ENCODE measurements at regions not wholly inside any gene's neighbourhood (a gene's known extent, or its start where the extent isn't known, plus 50 kb on each side); places are given as distances from the start of the nearest gene placed in this dataset.

DNA sequence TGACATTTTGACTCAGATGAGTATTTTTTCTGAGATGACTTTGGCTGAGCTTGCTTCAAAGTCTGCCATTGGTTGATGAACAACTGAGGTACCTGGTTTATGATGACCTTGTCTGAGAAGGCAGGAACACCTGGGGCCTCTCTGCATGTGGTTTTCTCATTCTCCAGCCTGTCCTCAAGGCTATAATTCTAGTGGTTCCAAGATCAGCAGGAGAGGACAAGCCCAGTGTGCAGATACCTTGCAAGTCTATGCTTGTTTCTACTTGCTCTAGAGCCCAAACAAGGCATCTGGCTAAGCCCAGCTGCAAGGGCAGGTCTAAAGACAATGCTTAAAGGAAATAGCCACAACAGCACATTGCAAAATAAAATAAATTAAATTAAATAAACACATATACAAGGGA is 1100.0 kb downstream of the NLGN4Y start:
- no peaks in the 10 kb centered on the region for H3K36me3 ChIP-seq (ENCODE audit: control insufficient read depth in 2 of 2, insufficient read depth in 2 of 2, low read length in 1 of 2)

DNA sequence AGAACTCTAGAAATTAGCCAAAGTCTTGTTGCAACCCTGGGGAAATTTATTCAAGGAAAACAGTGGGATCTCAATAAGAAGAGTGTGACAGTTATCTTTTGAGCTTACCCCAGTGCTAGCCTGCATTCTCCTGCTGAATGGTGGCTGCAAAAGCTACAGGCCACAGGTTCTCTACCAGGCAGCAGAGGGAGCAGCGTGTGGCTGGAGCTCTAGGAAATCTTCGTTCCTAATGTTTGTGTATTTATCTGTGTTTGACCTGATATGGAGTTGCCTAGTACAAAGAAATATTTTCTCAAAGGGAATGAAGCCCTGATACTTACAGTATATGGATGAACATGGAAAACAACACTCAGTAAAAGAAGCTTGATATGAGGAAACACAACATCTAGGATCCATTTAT is 1100.6 kb downstream of the NLGN4Y start:
- Histone ChIP-seq H3K27ac (ENCODE audit: low read depth in 1 of 2, low read length in 1 of 2) (no peak overlapping the region), H3K4me1 (ENCODE audit: control insufficient read depth in 2 of 2, insufficient read depth in 2 of 2, low read length in 2 of 2) (no peaks in the 10 kb centered on the region), H3K9me3 (ENCODE audit: control insufficient read depth in 2 of 2, insufficient read depth in 1 of 2, low read length in 1 of 2) (no peaks in the 10 kb centered on the region), H3K27me3 (ENCODE audit: control insufficient read depth in 2 of 2, insufficient read depth in 1 of 2, low read length in 1 of 2) (no peaks in the 10 kb centered on the region), H3K4me3 (ENCODE audit: low read length in 2 of 2) (no peak overlapping the region), H3K36me3 (ENCODE audit: control insufficient read depth in 2 of 2, insufficient read depth in 2 of 2, low read length in 1 of 2) (no peaks in the 10 kb centered on the region)
- 68% methylated on average over 2 of the region's 2 CpGs for WGBS
- no peak for DNase-seq (ENCODE audit: low read depth in 6 of 9, low spot score in 9 of 9)

More for the DNA sequence above, 1100.0 kb downstream of the NLGN4Y start:
- Histone ChIP-seq H3K9me3 (ENCODE audit: control insufficient read depth in 2 of 2, insufficient read depth in 1 of 2, low read length in 1 of 2) (no peaks in the 10 kb centered on the region), H3K4me1 (ENCODE audit: control insufficient read depth in 2 of 2, insufficient read depth in 2 of 2, low read length in 2 of 2) (no peaks in the 10 kb centered on the region), H3K27me3 (ENCODE audit: control insufficient read depth in 2 of 2, insufficient read depth in 1 of 2, low read length in 1 of 2) (no peaks in the 10 kb centered on the region), H3K4me3 (ENCODE audit: low read length in 2 of 2) (no peak overlapping the region), H3K27ac (ENCODE audit: low read depth in 1 of 2, low read length in 1 of 2) (no peak overlapping the region)
- DNase-seq (ENCODE audit: low read depth in 6 of 9, low spot score in 9 of 9), result no peak

DNA sequence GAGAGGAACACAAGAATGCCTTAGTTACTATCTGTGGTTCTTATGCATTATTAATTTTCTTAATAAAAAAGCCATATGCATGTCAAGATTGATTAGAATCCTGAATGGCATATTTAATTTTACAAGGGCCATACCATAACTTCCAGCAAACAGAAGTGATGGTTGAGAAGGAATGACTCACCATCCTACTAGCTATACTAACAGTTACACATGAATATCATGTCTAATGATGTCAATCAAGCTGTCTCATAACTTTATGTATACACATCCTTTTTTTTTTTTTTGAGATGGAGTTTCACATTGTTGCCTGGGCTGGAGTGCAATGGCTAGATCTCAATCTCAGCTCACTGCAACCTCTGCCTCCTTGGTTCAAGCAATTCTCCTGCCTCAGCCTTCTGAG is 1123.9 kb downstream of the NLGN4Y start:
- Histone ChIP-seq H3K27ac (ENCODE audit: low read depth in 1 of 2, low read length in 1 of 2) (no peak overlapping the region), H3K36me3 (ENCODE audit: control insufficient read depth in 2 of 2, insufficient read depth in 2 of 2, low read length in 1 of 2) (no peaks in the 10 kb centered on the region), H3K4me1 (ENCODE audit: control insufficient read depth in 2 of 2, insufficient read depth in 2 of 2, low read length in 2 of 2) (no peaks in the 10 kb centered on the region), H3K4me3 (ENCODE audit: low read length in 2 of 2) (no peak overlapping the region), H3K9me3 (ENCODE audit: control insufficient read depth in 2 of 2, insufficient read depth in 1 of 2, low read length in 1 of 2) (no peaks in the 10 kb centered on the region), H3K27me3 (ENCODE audit: control insufficient read depth in 2 of 2, insufficient read depth in 1 of 2, low read length in 1 of 2) (no peaks in the 10 kb centered on the region)
- no peak for DNase-seq (ENCODE audit: low read depth in 6 of 9, low spot score in 9 of 9)

DNA sequence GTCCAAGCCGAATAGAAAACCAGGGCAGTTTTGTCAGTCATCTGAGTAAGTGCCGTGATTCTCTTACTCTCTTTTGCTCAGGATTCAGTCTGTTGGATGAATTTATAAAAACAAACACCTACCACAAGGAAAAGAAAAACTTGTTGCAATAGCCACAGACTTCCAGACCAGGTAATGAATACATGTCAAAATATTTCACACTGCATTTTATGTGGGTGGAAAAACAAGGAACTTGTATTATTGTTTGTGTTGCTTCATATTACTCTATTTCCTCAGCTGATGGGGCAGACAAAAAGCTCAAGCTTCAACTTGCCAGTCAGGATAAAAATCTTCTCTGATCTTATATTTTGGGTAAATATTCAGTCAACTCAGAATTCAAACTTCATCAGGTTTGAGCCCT is 1125.7 kb downstream of the NLGN4Y start:
- Histone ChIP-seq H3K9me3 (ENCODE audit: control insufficient read depth in 2 of 2, insufficient read depth in 1 of 2, low read length in 1 of 2) (no peaks in the 10 kb centered on the region), H3K4me1 (ENCODE audit: control insufficient read depth in 2 of 2, insufficient read depth in 2 of 2, low read length in 2 of 2) (no peaks in the 10 kb centered on the region), H3K4me3 (ENCODE audit: low read length in 2 of 2) (no peak overlapping the region), H3K36me3 (ENCODE audit: control insufficient read depth in 2 of 2, insufficient read depth in 2 of 2, low read length in 1 of 2) (no peaks in the 10 kb centered on the region), H3K27ac (ENCODE audit: low read depth in 1 of 2, low read length in 1 of 2) (no peak overlapping the region), H3K27me3 (ENCODE audit: control insufficient read depth in 2 of 2, insufficient read depth in 1 of 2, low read length in 1 of 2) (no peaks in the 10 kb centered on the region)
- no peak for DNase-seq (ENCODE audit: low read depth in 6 of 9, low spot score in 9 of 9)
- 84% methylated on average over 2 of the region's 2 CpGs for WGBS

DNA sequence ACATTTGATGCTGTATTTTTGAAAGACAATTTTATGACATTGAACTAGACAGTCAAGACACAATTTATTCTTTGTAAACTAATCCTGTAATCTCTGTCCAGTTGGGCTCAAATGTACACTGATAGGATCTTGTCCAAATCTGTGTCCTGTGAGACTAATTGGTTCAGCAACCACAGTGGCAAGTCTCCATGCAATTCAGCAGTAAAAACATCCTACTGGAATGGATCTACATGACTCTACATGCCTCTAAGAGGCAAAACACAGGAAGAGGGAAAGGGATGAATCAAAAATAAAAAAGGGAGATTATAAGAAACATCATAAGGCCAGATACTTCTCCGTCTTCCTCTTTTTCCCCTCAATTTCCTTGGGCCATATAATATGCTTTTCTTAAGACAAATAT is 1164.2 kb downstream of the NLGN4Y start:
- WGBS, result 85% methylated on average over 1 of the region's 1 CpG

DNA sequence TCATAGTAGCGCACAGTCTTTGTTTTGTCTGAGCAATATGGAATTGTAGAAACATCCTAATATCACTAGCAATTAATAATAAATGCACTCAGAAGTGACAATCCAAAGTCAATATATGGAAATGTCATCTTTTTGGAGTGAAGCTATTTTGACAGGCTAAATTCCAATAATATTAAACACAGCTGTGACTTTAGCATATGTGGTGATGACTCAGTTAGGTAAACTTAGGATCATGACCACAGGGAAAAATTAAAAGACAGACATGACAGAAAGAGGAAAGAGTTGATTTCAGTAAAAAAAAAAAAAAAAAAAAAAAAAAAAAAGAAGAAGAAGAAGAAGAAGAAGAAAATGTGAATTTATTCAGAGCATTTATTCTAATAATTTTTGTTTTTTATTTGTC is 1165.7 kb downstream of the NLGN4Y start:
- Histone ChIP-seq H3K27me3 (ENCODE audit: control insufficient read depth in 2 of 2, insufficient read depth in 1 of 2, low read length in 1 of 2) (no peaks in the 10 kb centered on the region), H3K27ac (ENCODE audit: low read depth in 1 of 2, low read length in 1 of 2) (no peak overlapping the region), H3K36me3 (ENCODE audit: control insufficient read depth in 2 of 2, insufficient read depth in 2 of 2, low read length in 1 of 2) (no peaks in the 10 kb centered on the region), H3K4me1 (ENCODE audit: control insufficient read depth in 2 of 2, insufficient read depth in 2 of 2, low read length in 2 of 2) (no peaks in the 10 kb centered on the region), H3K9me3 (ENCODE audit: control insufficient read depth in 2 of 2, insufficient read depth in 1 of 2, low read length in 1 of 2) (no peaks in the 10 kb centered on the region), H3K4me3 (ENCODE audit: low read length in 2 of 2) (no peak overlapping the region)
- WGBS, result 93% methylated on average over 1 of the region's 1 CpG
- no peak for DNase-seq (ENCODE audit: low read depth in 6 of 9, low spot score in 9 of 9)

More for the DNA sequence above, 1164.2 kb downstream of the NLGN4Y start:
- no peak overlapping the region for H3K27ac ChIP-seq (ENCODE audit: low read depth in 1 of 2, low read length in 1 of 2)
- H3K4me1 ChIP-seq (ENCODE audit: control insufficient read depth in 2 of 2, insufficient read depth in 2 of 2, low read length in 2 of 2), result no peaks in the 10 kb centered on the region
- no peaks in the 10 kb centered on the region for H3K36me3 ChIP-seq (ENCODE audit: control insufficient read depth in 2 of 2, insufficient read depth in 2 of 2, low read length in 1 of 2)
- H3K9me3 ChIP-seq (ENCODE audit: control insufficient read depth in 2 of 2, insufficient read depth in 1 of 2, low read length in 1 of 2), result no peaks in the 10 kb centered on the region
- H3K4me3 ChIP-seq (ENCODE audit: low read length in 2 of 2), result no peak overlapping the region
- no peak for DNase-seq (ENCODE audit: low read depth in 6 of 9, low spot score in 9 of 9)
- no peaks in the 10 kb centered on the region for H3K27me3 ChIP-seq (ENCODE audit: control insufficient read depth in 2 of 2, insufficient read depth in 1 of 2, low read length in 1 of 2)

DNA sequence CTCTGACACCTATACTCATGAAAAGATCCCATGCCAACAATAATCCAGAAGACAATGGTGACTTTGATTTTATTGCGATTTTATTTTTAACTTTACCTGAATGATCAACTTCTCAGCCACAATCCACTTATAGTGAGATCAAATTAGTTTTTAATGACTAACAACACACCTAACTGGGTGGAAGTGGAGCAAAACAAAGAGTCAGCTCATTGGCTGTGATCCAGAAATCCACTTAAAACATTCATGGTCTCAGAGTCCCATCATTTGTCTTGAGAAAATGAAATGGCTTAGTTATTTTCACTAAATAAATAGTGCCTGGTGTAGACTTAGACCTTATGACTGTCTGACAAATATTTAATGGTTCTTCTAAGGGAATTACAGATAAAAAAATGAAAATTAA is 1177.8 kb downstream of the NLGN4Y start:
- Histone ChIP-seq H3K9me3 (ENCODE audit: control insufficient read depth in 2 of 2, insufficient read depth in 1 of 2, low read length in 1 of 2) (no peaks in the 10 kb centered on the region), H3K4me3 (ENCODE audit: low read length in 2 of 2) (no peak overlapping the region), H3K27ac (ENCODE audit: low read depth in 1 of 2, low read length in 1 of 2) (no peak overlapping the region), H3K27me3 (ENCODE audit: control insufficient read depth in 2 of 2, insufficient read depth in 1 of 2, low read length in 1 of 2) (no peaks in the 10 kb centered on the region), H3K36me3 (ENCODE audit: control insufficient read depth in 2 of 2, insufficient read depth in 2 of 2, low read length in 1 of 2) (no peaks in the 10 kb centered on the region), H3K4me1 (ENCODE audit: control insufficient read depth in 2 of 2, insufficient read depth in 2 of 2, low read length in 2 of 2) (no peaks in the 10 kb centered on the region)
- WGBS, result 92% methylated on average over 1 of the region's 1 CpG
- no peak for DNase-seq (ENCODE audit: low read depth in 6 of 9, low spot score in 9 of 9)

DNA sequence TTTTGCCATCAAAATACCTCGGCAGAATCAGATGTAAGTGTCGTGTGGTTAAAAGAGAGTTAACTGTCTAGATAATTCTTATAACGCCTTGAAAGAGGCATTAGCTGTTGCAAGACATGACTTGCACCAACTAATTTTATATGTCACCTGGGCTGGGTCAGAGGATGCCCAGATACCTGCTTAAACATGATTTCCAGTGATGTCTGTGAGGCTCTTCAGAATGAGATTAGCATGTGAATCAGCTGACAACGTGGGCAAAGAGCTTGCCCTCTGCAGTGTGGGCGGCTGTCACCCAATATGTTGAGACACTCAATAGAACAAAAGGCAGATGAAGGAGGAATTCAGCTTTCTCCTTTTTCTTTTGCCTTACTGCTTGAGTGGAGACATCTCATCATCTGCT is 1180.6 kb downstream of the NLGN4Y start:
- no peak for DNase-seq (ENCODE audit: low read depth in 6 of 9, low spot score in 9 of 9)
- H3K27ac ChIP-seq (ENCODE audit: low read depth in 1 of 2, low read length in 1 of 2), result no peak overlapping the region
- no peak overlapping the region for H3K4me3 ChIP-seq (ENCODE audit: low read length in 2 of 2)
- H3K4me1 ChIP-seq (ENCODE audit: control insufficient read depth in 2 of 2, insufficient read depth in 2 of 2, low read length in 2 of 2), result no peaks in the 10 kb centered on the region
- H3K9me3 ChIP-seq (ENCODE audit: control insufficient read depth in 2 of 2, insufficient read depth in 1 of 2, low read length in 1 of 2), result no peaks in the 10 kb centered on the region
- H3K36me3 ChIP-seq (ENCODE audit: control insufficient read depth in 2 of 2, insufficient read depth in 2 of 2, low read length in 1 of 2), result no peaks in the 10 kb centered on the region
- 90% methylated on average over 5 of the region's 5 CpGs for WGBS
- H3K27me3 ChIP-seq (ENCODE audit: control insufficient read depth in 2 of 2, insufficient read depth in 1 of 2, low read length in 1 of 2), result no peaks in the 10 kb centered on the region

DNA sequence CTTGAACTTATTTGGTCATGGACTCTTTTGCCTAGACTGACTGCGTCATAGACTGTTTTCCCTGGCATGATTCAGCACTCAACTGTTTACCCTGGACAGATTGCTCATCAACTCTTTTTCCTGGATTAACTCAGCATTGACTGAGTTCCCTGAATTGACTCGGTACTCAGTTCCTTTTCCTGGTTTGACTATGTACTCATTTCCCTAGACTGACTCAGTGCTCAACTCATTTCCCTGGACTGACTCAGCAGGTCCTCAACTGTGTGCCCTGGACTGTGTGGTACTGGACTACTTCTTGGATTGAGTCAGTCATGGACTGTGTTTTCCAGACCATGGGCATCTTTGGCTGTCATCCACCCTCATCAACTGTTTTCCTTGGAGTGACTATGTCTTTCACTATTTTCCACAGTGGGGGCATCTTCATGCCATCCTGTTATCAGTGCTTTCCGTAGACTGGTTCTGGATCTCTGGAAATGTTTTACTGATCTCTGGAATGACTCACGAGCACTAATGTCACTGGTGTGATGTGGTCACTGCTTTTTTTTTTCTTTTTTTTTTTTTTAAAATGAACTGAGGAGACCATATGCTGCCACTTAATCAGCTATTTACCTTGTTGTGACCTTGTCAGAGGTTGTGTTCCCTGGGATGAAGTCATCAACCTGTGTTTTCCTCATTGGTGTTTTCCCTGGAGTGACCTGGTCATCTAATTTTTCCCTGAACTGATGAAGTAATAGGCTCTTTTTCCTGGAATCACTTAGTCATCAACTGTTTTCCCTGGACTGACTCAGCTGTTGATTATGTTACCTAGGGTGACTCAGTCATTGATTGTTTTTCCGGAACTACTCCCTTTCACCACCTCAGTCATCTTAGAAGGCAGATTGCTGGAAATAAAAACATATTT is 1225.5 kb downstream of the NLGN4Y start:
- H3K27ac ChIP-seq (ENCODE audit: low read depth in 1 of 2, low read length in 1 of 2), result no peak overlapping the region
- no peak overlapping the region for H3K4me3 ChIP-seq (ENCODE audit: low read length in 2 of 2)
- H3K27me3 ChIP-seq (ENCODE audit: control insufficient read depth in 2 of 2, insufficient read depth in 1 of 2, low read length in 1 of 2), result no peaks in the 10 kb centered on the region
- no peaks in the 10 kb centered on the region for H3K4me1 ChIP-seq (ENCODE audit: control insufficient read depth in 2 of 2, insufficient read depth in 2 of 2, low read length in 2 of 2)
- no peaks in the 10 kb centered on the region for H3K9me3 ChIP-seq (ENCODE audit: control insufficient read depth in 2 of 2, insufficient read depth in 1 of 2, low read length in 1 of 2)
- WGBS, result 93% methylated on average over 5 of the region's 5 CpGs
- no peak for DNase-seq (ENCODE audit: low read depth in 6 of 9, low spot score in 9 of 9)
- H3K36me3 ChIP-seq (ENCODE audit: control insufficient read depth in 2 of 2, insufficient read depth in 2 of 2, low read length in 1 of 2), result no peaks in the 10 kb centered on the region

All from thymus (tissue), 11 donors.